HG03520 (cell line): ENCODE measurements at regions not wholly inside any gene's neighbourhood (a gene's known extent, or its start where the extent isn't known, plus 50 kb on each side); places are given as distances from the start of the nearest gene placed in this dataset.
"Not testable (repeated sequence)": the region's sequence is repeated elsewhere in the genome, so short reads cannot be mapped to it uniquely, and the experiment has no call there.

ENCODE experiments used
- ATAC-seq: cut with Tn5 transposase; IDR thresholded peaks from one replicate; pipeline ENCODE4 v1.9.1; 2021; ENCODE audit warnings: mild to moderate bottlenecking, moderate library complexity; ENCODE audit not compliant: unreplicated experiment

- ATAC-seq, result no peak
Measured at GRCh38 chr4:78660559-78660958, 109.0 kb downstream of the ANXA3 start.

GRCh38 chr4:78661086-78661690 is 109.6 kb downstream of the ANXA3 start:
- ATAC-seq, result no peak

GRCh38 chr4:78661921-78662521 is 110.5 kb downstream of the ANXA3 start:
- peak; percentile 73 for ATAC-seq

GRCh38 chr4:78662658-78663057 is 111.1 kb downstream of the ANXA3 start:
- no peak for ATAC-seq

GRCh38 chr4:78664296-78664695 is 111.9 kb upstream of the BMP2K start:
- not testable (repeated sequence) for ATAC-seq

- ATAC-seq, result no peak
Measured at GRCh38 chr4:78665216-78665770, 110.9 kb upstream of the BMP2K start.

- ATAC-seq, result no peak
Measured at GRCh38 chr4:78666830-78667258, 109.3 kb upstream of the BMP2K start.

- no peak for ATAC-seq
Measured at GRCh38 chr4:78667325-78667724, 108.8 kb upstream of the BMP2K start.

GRCh38 chr4:78667764-78668163 is 108.4 kb upstream of the BMP2K start:
- ATAC-seq, result peak; percentile 71

GRCh38 chr4:78669453-78669852 is 106.7 kb upstream of the BMP2K start:
- ATAC-seq, result no peak

GRCh38 chr4:78671903-78672815 is 104.0 kb upstream of the BMP2K start:
- ATAC-seq, result no peak

GRCh38 chr4:78673337-78673736 is 102.8 kb upstream of the BMP2K start:
- ATAC-seq, result no peak

- no peak for ATAC-seq
Measured at GRCh38 chr4:78675325-78675724, 100.8 kb upstream of the BMP2K start.

- ATAC-seq, result no peak
Measured at GRCh38 chr4:78682070-78682469, 94.1 kb upstream of the BMP2K start.

GRCh38 chr4:78683352-78683751 is 92.8 kb upstream of the BMP2K start:
- ATAC-seq, result no peak

- ATAC-seq, result no peak
Measured at GRCh38 chr4:78684325-78685079, 91.6 kb upstream of the BMP2K start.

GRCh38 chr4:78687818-78688217 is 88.3 kb upstream of the BMP2K start:
- ATAC-seq, result no peak

- no peak for ATAC-seq
Measured at GRCh38 chr4:78688366-78688765, 87.8 kb upstream of the BMP2K start.

GRCh38 chr4:78689261-78689660 is 86.9 kb upstream of the BMP2K start:
- no peak for ATAC-seq

GRCh38 chr4:78689700-78690323 is 86.3 kb upstream of the BMP2K start:
- ATAC-seq, result no peak
